Activated CD4-positive, CD25-positive, alpha-beta regulatory T cell treated with anti-CD3 and anti-CD28 coated beads, Interleukin-2, amount 50 U/mL, for 16 hours (primary cell): ENCODE measurements at regions not wholly inside any gene's neighbourhood (a gene's known extent, or its start where the extent isn't known, plus 50 kb on each side); places are given as distances from the start of the nearest gene placed in this dataset.

Experiments used
- DNase-seq: peaks from one replicate; pipeline ENCODE4 v3.0.0-alpha.2; 2020; ENCODE audit warnings: low read depth, low spot score

GRCh38 chr2:128401680-128402079 lies 83.0 kb upstream of the HS6ST1 start:
- no peak for DNase-seq

- no peak for DNase-seq
Measured at GRCh38 chr2:128402911-128403670, 84.4 kb upstream of the HS6ST1 start.

- no peak for DNase-seq
Measured at GRCh38 chr2:128403814-128404708, 85.4 kb upstream of the HS6ST1 start.

GRCh38 chr2:128404709-128405466 lies 86.2 kb upstream of the HS6ST1 start:
- DNase-seq = no peak

- no peak for DNase-seq
Measured at GRCh38 chr2:128405467-128405900, 86.8 kb upstream of the HS6ST1 start.

GRCh38 chr2:128405981-128406613 lies 87.4 kb upstream of the HS6ST1 start:
- no peak for DNase-seq

- DNase-seq = no peak
Measured at GRCh38 chr2:128406736-128407554, 88.3 kb upstream of the HS6ST1 start.

- DNase-seq = no peak
Measured at GRCh38 chr2:128408349-128409305, 90.0 kb upstream of the HS6ST1 start.

- no peak for DNase-seq
Measured at GRCh38 chr2:128409326-128410034, 90.8 kb upstream of the HS6ST1 start.

- DNase-seq = no peak
Measured at GRCh38 chr2:128410035-128410757, 91.5 kb upstream of the HS6ST1 start.

GRCh38 chr2:128410758-128411215 lies 92.1 kb upstream of the HS6ST1 start:
- DNase-seq = no peak

- no peak for DNase-seq
Measured at GRCh38 chr2:128411431-128411830, 92.8 kb upstream of the HS6ST1 start.

GRCh38 chr2:128412181-128412871 lies 93.7 kb upstream of the HS6ST1 start:
- DNase-seq = no peak

- DNase-seq = no peak
Measured at GRCh38 chr2:128413014-128413717, 94.5 kb upstream of the HS6ST1 start.

GRCh38 chr2:128413718-128414341 lies 95.2 kb upstream of the HS6ST1 start:
- DNase-seq = no peak

GRCh38 chr2:128414351-128414750 lies 95.7 kb upstream of the HS6ST1 start:
- no peak for DNase-seq
